Trophoblast cell (in vitro differentiated cells and primary cell): ENCODE measurements at regions not wholly inside any gene's neighbourhood (a gene's known extent, or its start where the extent isn't known, plus 50 kb on each side); places are given as distances from the start of the nearest gene placed in this dataset.

Source experiments
- DNase-seq, 2 donors: peaks; one replicate each; pipeline ENCODE4 v3.0.0-alpha.2; 2016
- H2AFZ ChIP-seq: 2 replicates; pipeline ENCODE4 v1.6.1; 2013; ENCODE audit warnings: low read length, moderate library complexity, mild to moderate bottlenecking; ENCODE audit not compliant: insufficient read depth, poor library complexity
- H2AK5ac ChIP-seq: 2 replicates; pipeline ENCODE4 v1.6.1; 2013; ENCODE audit warnings: mild to moderate bottlenecking, low read length
- H2BK120ac ChIP-seq: 2 replicates; pipeline ENCODE4 v1.6.1; 2013; ENCODE audit warnings: low read length, mild to moderate bottlenecking, moderate library complexity; ENCODE audit not compliant: insufficient read depth, poor library complexity
- H2BK12ac ChIP-seq: 2 replicates; pipeline ENCODE4 v1.6.1; 2013; ENCODE audit warnings: mild to moderate bottlenecking, low read length, moderate library complexity
- H2BK5ac ChIP-seq: 2 replicates; pipeline ENCODE4 v1.6.1; 2013; ENCODE audit warnings: low read length, low read depth, moderate library complexity, mild to moderate bottlenecking; ENCODE audit not compliant: poor library complexity
- H3K14ac ChIP-seq: 2 replicates; pipeline ENCODE4 v1.6.1; 2013; ENCODE audit warnings: mild to moderate bottlenecking, low read length
- H3K18ac ChIP-seq: 2 replicates; pipeline ENCODE4 v1.6.1; 2013; ENCODE audit warnings: mild to moderate bottlenecking, low read length
- H3K23ac ChIP-seq: 2 replicates; pipeline ENCODE4 v1.6.1; 2013; ENCODE audit warnings: low read length
- H3K27ac ChIP-seq: 2 replicates; pipeline ENCODE4 v1.5.1; 2013; ENCODE audit warnings: low read depth, mild to moderate bottlenecking, inconsistent platforms, low read length, moderate library complexity
- H3K27me3 ChIP-seq: 2 replicates; pipeline ENCODE4 v1.6.1; 2013; ENCODE audit warnings: inconsistent platforms, mild to moderate bottlenecking, low read length, moderate library complexity; ENCODE audit not compliant: insufficient read depth
- H3K36me3 ChIP-seq, 2 experiments: 1 replicate in 1 of 2; 2 replicates in 1 of 2; pipeline ENCODE4 v1.6.1; 2013; ENCODE audit warnings: low read length in 2 of 2, mild to moderate bottlenecking in 2 of 2, moderate library complexity in 1 of 2; ENCODE audit not compliant: insufficient read depth in 2 of 2, control insufficient read depth in 1 of 2
- H3K4ac ChIP-seq: 2 replicates; pipeline ENCODE4 v1.6.1; 2013; ENCODE audit warnings: low read depth, mild to moderate bottlenecking, low read length, moderate library complexity
- H3K4me1 ChIP-seq, 2 experiments: 1 replicate in 1 of 2; 2 replicates in 1 of 2; pipeline ENCODE4 v1.6.1; 2013; ENCODE audit warnings: low read length in 2 of 2, mild to moderate bottlenecking in 2 of 2, moderate library complexity in 1 of 2; ENCODE audit not compliant: insufficient read depth in 2 of 2, control insufficient read depth in 1 of 2
- H3K4me2 ChIP-seq: 2 replicates; pipeline ENCODE4 v1.6.1; 2013; ENCODE audit warnings: inconsistent platforms, mild to moderate bottlenecking, low read length, moderate library complexity
- H3K4me3 ChIP-seq: 2 replicates; pipeline ENCODE4 v1.5.1; 2013; ENCODE audit warnings: mild to moderate bottlenecking, low read depth, low read length, inconsistent platforms
- H3K79me1 ChIP-seq: one replicate; pipeline ENCODE4 v1.6.1; 2013; ENCODE audit warnings: low read length
- H3K79me2 ChIP-seq: 2 replicates; pipeline ENCODE4 v1.6.1; 2013; ENCODE audit warnings: low read length, mild to moderate bottlenecking; ENCODE audit not compliant: control insufficient read depth, insufficient read depth, poor library complexity
- H3K9ac ChIP-seq: 2 replicates; pipeline ENCODE4 v1.6.1; 2013; ENCODE audit warnings: mild to moderate bottlenecking, low read length
- H3K9me3 ChIP-seq: 2 replicates; pipeline ENCODE4 v1.6.1; 2013; ENCODE audit warnings: low read depth, mild to moderate bottlenecking, control low read depth, inconsistent platforms, low read length; ENCODE audit not compliant: insufficient read depth
- H4K12ac ChIP-seq: 2 replicates; pipeline ENCODE4 v1.6.1; 2013; ENCODE audit warnings: low read depth, mild to moderate bottlenecking, low read length, moderate library complexity
- H4K8ac ChIP-seq: 2 replicates; pipeline ENCODE4 v1.6.1; 2013; ENCODE audit warnings: low read depth, mild to moderate bottlenecking, low read length, moderate library complexity
- H4K91ac ChIP-seq: one replicate; pipeline ENCODE4 v1.6.1; 2013; ENCODE audit warnings: low read depth, mild to moderate bottlenecking, low read length, moderate library complexity
- WGBS: extraction: QIAGEN DNeasy Blood & Tissue Kit; methylation state at CpG from one replicate; pipeline ENCODE4 v1.1.7; 2013; ENCODE audit warnings: missing lambda C conversion rate; ENCODE audit not compliant: insufficient read length, insufficient coverage; ENCODE audit errors: extremely low coverage; 5-methylcytosine and 5-hydroxymethylcytosine counted together

DNA sequence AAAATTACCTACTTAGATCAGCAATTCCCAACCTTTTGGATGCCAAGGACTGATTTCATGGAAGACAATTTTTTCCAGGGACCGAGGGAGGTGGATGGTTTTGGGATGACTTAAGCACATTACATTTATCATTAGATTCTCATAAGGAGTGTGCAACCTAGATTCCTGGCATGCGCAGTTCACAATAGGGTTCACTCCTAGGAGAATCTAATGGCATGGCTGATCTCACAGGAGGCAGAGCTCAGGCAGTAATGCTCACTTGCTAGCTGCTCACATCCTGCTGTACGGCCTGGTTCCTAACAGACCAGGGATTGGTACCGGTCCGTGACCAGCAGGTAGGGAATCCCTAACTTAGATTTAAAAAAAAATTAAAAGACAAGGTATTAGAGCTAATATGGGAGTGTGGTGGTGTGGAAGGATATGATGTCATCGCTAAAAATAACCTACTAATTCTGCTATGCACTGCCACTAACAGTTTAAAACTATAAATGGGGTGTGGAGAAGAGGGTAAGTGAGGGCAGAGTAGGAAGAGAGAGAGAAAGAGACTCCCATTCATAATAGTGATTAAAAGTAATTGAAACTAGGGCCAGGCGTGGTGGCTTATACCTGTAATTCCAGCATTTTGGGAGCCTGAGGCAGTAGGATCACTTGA is 282.7 kb downstream of the BAMBI start:
- Histone ChIP-seq H2AK5ac (no peak overlapping the region), H3K79me1 (peaks cover 6% of the 10 kb centered on the region), H3K9ac (no peak overlapping the region), H3K23ac (no peak overlapping the region), H3K9me3 (no peaks in the 10 kb centered on the region), H2BK120ac (no peak overlapping the region), H2AFZ (no peak overlapping the region), H2BK5ac (no peak overlapping the region), H3K4me2 (no peak overlapping the region), H3K36me3 (peaks cover 0 to 2% of the 10 kb centered on the region in 2 experiments), H3K4ac (no peak overlapping the region), H4K12ac (no peak overlapping the region), H3K79me2 (no peaks in the 10 kb centered on the region), H3K18ac (no peak overlapping the region), H3K27me3 (no peaks in the 10 kb centered on the region), H3K4me3 (no peak overlapping the region), H3K14ac (no peak overlapping the region), H3K4me1 (peaks cover 2 to 3% of the 10 kb centered on the region in 2 experiments), H4K8ac (no peak overlapping the region), H3K27ac (no peak overlapping the region), H2BK12ac (peak overlapping the region; percentile 82), H4K91ac (no peak overlapping the region)
- no CpG with 5 or more reads among the region's 7 CpGs for WGBS
- DNase-seq: no peak

DNA sequence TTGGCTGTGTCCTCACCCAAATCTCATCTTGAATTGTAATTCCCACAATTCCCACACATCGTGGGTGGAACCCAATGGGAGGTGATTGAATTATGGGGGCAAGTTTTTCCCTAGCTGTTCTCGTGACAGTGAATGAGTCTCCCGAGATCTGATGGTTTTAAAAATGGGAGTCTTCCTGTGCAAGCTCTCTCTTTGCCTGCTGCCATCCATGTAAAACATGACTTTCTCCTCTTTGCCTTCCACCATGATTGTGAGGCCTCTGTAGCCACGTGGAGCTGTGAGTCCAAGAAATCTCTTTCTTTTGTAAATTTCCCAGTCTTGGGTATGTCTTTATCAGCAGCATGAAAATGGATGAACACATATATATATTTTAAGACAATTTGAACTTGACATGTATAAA is 285.4 kb downstream of the BAMBI start:
- Histone ChIP-seq H2AK5ac (peak overlapping the region; percentile 73), H2BK120ac (peak overlapping the region; percentile 54), H3K4me1 (peaks cover 2 to 3% of the 10 kb centered on the region in 2 experiments), H4K8ac (no peak overlapping the region), H3K23ac (no peak overlapping the region), H3K27me3 (no peaks in the 10 kb centered on the region), H3K9me3 (no peaks in the 10 kb centered on the region), H4K91ac (no peak overlapping the region), H3K79me2 (no peaks in the 10 kb centered on the region), H3K79me1 (peaks cover 6% of the 10 kb centered on the region), H2BK12ac (peak overlapping the region; percentile 5), H2AFZ (no peak overlapping the region), H3K18ac (no peak overlapping the region), H2BK5ac (no peak overlapping the region), H3K14ac (peak overlapping the region; percentile 8), H3K4ac (no peak overlapping the region), H3K9ac (no peak overlapping the region), H3K27ac (peak overlapping the region; percentile 16), H3K36me3 (peaks cover 0 to 2% of the 10 kb centered on the region in 2 experiments), H4K12ac (no peak overlapping the region), H3K4me2 (no peak overlapping the region), H3K4me3 (no peak overlapping the region)
- no peak for DNase-seq
- WGBS: no CpG with 5 or more reads among the region's 4 CpGs

DNA sequence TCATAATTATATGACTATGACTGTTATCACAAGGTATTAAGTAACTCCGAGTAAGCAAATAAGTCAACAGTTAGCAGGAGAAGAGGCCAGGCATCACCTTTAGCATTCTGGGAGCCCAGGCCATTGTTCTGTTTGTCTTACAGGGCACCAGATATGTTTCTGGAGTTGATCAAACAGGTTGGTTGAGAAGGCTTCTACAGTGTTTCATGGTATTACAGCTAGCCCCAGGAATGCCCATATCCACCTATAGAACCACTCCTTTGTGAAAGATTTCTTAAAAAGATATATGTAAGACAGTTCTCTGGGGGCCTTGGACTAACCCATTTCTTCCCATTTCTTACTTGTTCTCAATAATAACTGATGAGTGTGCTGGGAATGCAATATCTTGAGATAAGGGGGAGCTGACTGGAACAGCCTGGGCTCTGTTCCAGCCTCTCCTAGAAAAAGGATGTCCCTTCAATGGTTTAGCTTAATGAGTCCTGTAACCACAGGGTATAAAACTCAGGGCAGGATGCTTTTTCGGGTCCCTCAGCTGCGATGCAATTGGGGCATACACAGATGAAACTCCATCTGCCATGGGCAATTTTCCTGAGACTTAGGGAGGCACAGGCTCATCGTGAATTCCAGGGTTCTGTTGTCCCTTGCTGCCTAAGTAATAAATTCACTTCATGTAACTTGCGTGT is 286.4 kb downstream of the BAMBI start:
- Histone ChIP-seq H3K4me2 (no peak overlapping the region), H3K23ac (no peak overlapping the region), H3K14ac (no peak overlapping the region), H3K36me3 (peaks cover 0 to 2% of the 10 kb centered on the region in 2 experiments), H2AK5ac (no peak overlapping the region), H4K8ac (no peak overlapping the region), H2AFZ (no peak overlapping the region), H3K79me1 (peaks cover 6% of the 10 kb centered on the region), H2BK5ac (peak overlapping the region; percentile 18), H4K12ac (no peak overlapping the region), H3K9ac (peak overlapping the region; percentile 41), H2BK12ac (no peak overlapping the region), H4K91ac (no peak overlapping the region), H3K27ac (peak overlapping the region; percentile 7), H3K4me1 (peaks cover 2 to 3% of the 10 kb centered on the region in 2 experiments), H2BK120ac (peak overlapping the region; percentile 26), H3K4ac (no peak overlapping the region), H3K9me3 (no peaks in the 10 kb centered on the region), H3K27me3 (no peaks in the 10 kb centered on the region), H3K18ac (no peak overlapping the region), H3K79me2 (no peaks in the 10 kb centered on the region), H3K4me3 (no peak overlapping the region)
- no CpG with 5 or more reads among the region's 5 CpGs for WGBS
- DNase-seq: peak in 1 of 2 donors; percentile 51

DNA sequence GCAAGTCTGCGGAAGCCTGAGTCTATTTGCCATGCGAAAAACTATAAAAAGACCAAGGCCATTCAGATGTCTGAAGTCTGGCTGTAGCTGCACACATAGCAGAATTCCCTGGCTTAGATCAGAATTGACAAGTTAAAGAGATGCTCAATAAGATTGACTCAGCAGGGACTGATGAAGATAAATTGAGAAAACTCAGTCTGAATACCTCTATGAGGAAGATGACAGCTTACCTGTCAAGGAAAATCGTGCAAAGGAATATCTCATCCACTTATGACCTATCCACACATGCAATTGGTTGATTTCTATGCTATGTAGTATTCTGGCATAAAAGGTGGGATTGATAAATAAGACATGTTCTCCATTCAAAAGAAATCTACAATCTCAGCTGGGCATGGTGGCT is 288.6 kb downstream of the BAMBI start:
- no peak overlapping the region for H3K18ac ChIP-seq
- no peak for DNase-seq
- no peak overlapping the region for H2AFZ ChIP-seq
- no peak overlapping the region for H3K4me3 ChIP-seq
- H2BK5ac ChIP-seq: no peak overlapping the region
- H3K27ac ChIP-seq: no peak overlapping the region
- peaks cover 0 to 2% of the 10 kb centered on the region in 2 experiments for H3K36me3 ChIP-seq
- H4K91ac ChIP-seq: no peak overlapping the region
- H2BK120ac ChIP-seq: no peak overlapping the region
- H3K9me3 ChIP-seq: no peaks in the 10 kb centered on the region
- no peak overlapping the region for H2BK12ac ChIP-seq
- H2AK5ac ChIP-seq: no peak overlapping the region
- no peak overlapping the region for H4K8ac ChIP-seq
- H3K4me2 ChIP-seq: no peak overlapping the region
- no peak overlapping the region for H3K14ac ChIP-seq
- H3K23ac ChIP-seq: no peak overlapping the region
- H3K9ac ChIP-seq: no peak overlapping the region
- no peak overlapping the region for H3K4ac ChIP-seq
- no peaks in the 10 kb centered on the region for H3K27me3 ChIP-seq
- H3K79me1 ChIP-seq: peaks cover 4% of the 10 kb centered on the region
- H3K79me2 ChIP-seq: no peaks in the 10 kb centered on the region
- H4K12ac ChIP-seq: no peak overlapping the region
- H3K4me1 ChIP-seq: peaks cover 0 to 2% of the 10 kb centered on the region in 2 experiments
- WGBS: no CpG with 5 or more reads among the region's 3 CpGs
